IMR-90 (cell line): ENCODE measurements at regions not wholly inside any gene's neighbourhood (a gene's known extent, or its start where the extent isn't known, plus 50 kb on each side); places are given as distances from the start of the nearest gene placed in this dataset.
A peak's percentile ranks its signal among the peaks of the same experiment; 100 is the strongest.

ENCODE experiments used
- ATAC-seq: fragments of 200-7000 bp; cut with Tn5 transposase; 2 replicates; pipeline ENCODE4 v1.9.1; 2020; ENCODE audit warnings: low read depth, mild to moderate bottlenecking, moderate library complexity
- BruUV-seq: library from RNA; stranded (reverse); fragments of 400-500 nt; replicated peaks from 2 replicates; lab custom pipeline; 2021; lab: Mats Ljungman, UMichigan
- CTCF ChIA-PET: fragments of 300-600 bp; formaldehyde crosslinking; extraction: SDS; loops from one replicate; lab custom pipeline; 2021; ENCODE audit warnings: antibody characterized with exemption; lab: Yijun Ruan, JAX
- POLR2A ChIA-PET: fragments of 300-600 bp; sonication (Branson Sonifier 250); formaldehyde crosslinking; loops from one replicate; lab custom pipeline; 2022; ENCODE audit warnings: antibody characterized with exemption; ENCODE audit not compliant: unreplicated experiment; lab: Charles Lee
- DNase-seq: peaks from one replicate; pipeline ENCODE4 v3.0.0; 2013
- H2AFZ ChIP-seq: replicated peaks from 2 replicates; pipeline ENCODE3; 2013; ENCODE audit warnings: low read length, mild to moderate bottlenecking; ENCODE audit not compliant: poor library complexity
- H2AK5ac ChIP-seq: 2 replicates; pipeline ENCODE4 v1.6.1; 2013; ENCODE audit warnings: low read depth, low read length, inconsistent platforms
- H2AK9ac ChIP-seq: replicated peaks from 2 replicates; pipeline ENCODE3; 2013; ENCODE audit warnings: mild to moderate bottlenecking, low read depth, low read length, moderate library complexity; ENCODE audit not compliant: poor library complexity
- H2BK120ac ChIP-seq: 2 replicates; pipeline ENCODE4 v1.6.1; 2013; ENCODE audit warnings: low read depth, low read length, inconsistent platforms
- H2BK15ac ChIP-seq: 3 replicates; pipeline ENCODE4 v1.6.1; 2013; ENCODE audit warnings: low read depth, low read length, inconsistent platforms
- H2BK20ac ChIP-seq: 2 replicates; pipeline ENCODE4 v1.6.1; 2013; ENCODE audit warnings: low read depth, mild to moderate bottlenecking, inconsistent platforms, low read length, moderate library complexity
- H2BK5ac ChIP-seq: 2 replicates; pipeline ENCODE4 v1.6.1; 2013; ENCODE audit warnings: mild to moderate bottlenecking, low read depth, low read length, inconsistent platforms; ENCODE audit not compliant: poor library complexity, severe bottlenecking
- H3K14ac ChIP-seq: replicated peaks from 2 replicates; pipeline ENCODE4 v1.6.1; 2013; ENCODE audit warnings: low read depth, low read length, inconsistent platforms
- H3K18ac ChIP-seq: 2 replicates; pipeline ENCODE4 v1.6.1; 2013; ENCODE audit warnings: low read depth, low read length, control low read depth
- H3K23ac ChIP-seq: 2 replicates; pipeline ENCODE4 v1.6.1; 2013; ENCODE audit warnings: low read depth, low read length, inconsistent platforms
- H3K27ac ChIP-seq: 2 replicates; pipeline ENCODE4 v1.5.1; 2013; ENCODE audit warnings: mild to moderate bottlenecking, control low read depth, low read length; ENCODE audit not compliant: insufficient read depth
- H3K27me3 ChIP-seq: 2 replicates; pipeline ENCODE4 v1.6.1; 2013; ENCODE audit warnings: low read length; ENCODE audit not compliant: control insufficient read depth, insufficient read depth
- H3K36me3 ChIP-seq: 2 replicates; pipeline ENCODE4 v1.6.1; 2013; ENCODE audit warnings: low read length, mixed read lengths; ENCODE audit not compliant: control insufficient read depth, insufficient read depth
- H3K4ac ChIP-seq: 2 replicates; pipeline ENCODE4 v1.6.1; 2013; ENCODE audit warnings: low read depth, low read length, inconsistent platforms
- H3K4me1 ChIP-seq: 2 replicates; pipeline ENCODE4 v1.6.1; 2013; ENCODE audit warnings: low read length, mixed read lengths; ENCODE audit not compliant: control insufficient read depth, insufficient read depth
- H3K4me2 ChIP-seq: 2 replicates; pipeline ENCODE4 v1.6.1; 2013; ENCODE audit warnings: low read depth, mild to moderate bottlenecking, control low read depth, low read length, moderate library complexity
- H3K4me3 ChIP-seq: 2 replicates; pipeline ENCODE4 v1.5.1; 2013; ENCODE audit warnings: low read depth, mild to moderate bottlenecking, control low read depth, low read length, moderate library complexity; ENCODE audit not compliant: insufficient read depth
- H3K56ac ChIP-seq: 2 replicates; pipeline ENCODE4 v1.6.1; 2013; ENCODE audit warnings: low read length, inconsistent platforms; ENCODE audit not compliant: insufficient read depth; ENCODE audit errors: extremely low read depth
- H3K79me1 ChIP-seq, 2 experiments: 2 replicates each; pipeline ENCODE4 v1.6.1; 2013; ENCODE audit warnings: low read length in 2 of 2, inconsistent platforms in 1 of 2, low read depth in 1 of 2
- H3K9ac ChIP-seq: 2 replicates; pipeline ENCODE4 v1.6.1; 2013; ENCODE audit warnings: low read depth, low read length, control low read depth
- H3K9me1 ChIP-seq: 2 replicates; pipeline ENCODE4 v1.6.1; 2013; ENCODE audit warnings: low read length, inconsistent platforms; ENCODE audit not compliant: insufficient read depth
- H3K9me3 ChIP-seq: 2 replicates; pipeline ENCODE4 v1.6.1; 2013; ENCODE audit warnings: low read length; ENCODE audit not compliant: control insufficient read depth, insufficient read depth
- H4K20me1 ChIP-seq: 2 replicates; pipeline ENCODE4 v1.6.1; 2013; ENCODE audit warnings: low read length, inconsistent platforms; ENCODE audit not compliant: insufficient read depth
- H4K5ac ChIP-seq: 2 replicates; pipeline ENCODE4 v1.6.1; 2013; ENCODE audit warnings: mild to moderate bottlenecking, low read depth, low read length, control low read depth
- H4K8ac ChIP-seq, 2 experiments: 2 replicates each; pipeline ENCODE4 v1.6.1; 2013; ENCODE audit warnings: low read depth in 2 of 2, low read length in 2 of 2, control low read depth in 1 of 2, inconsistent platforms in 1 of 2
- H4K91ac ChIP-seq: 2 replicates; pipeline ENCODE4 v1.6.1; 2013; ENCODE audit warnings: low read depth, low read length, inconsistent platforms; ENCODE audit not compliant: insufficient read depth
- BHLHE40 ChIP-seq: fragments of 150-350 bp; IDR thresholded peaks from 2 replicates; pipeline ENCODE4 v1.6.1; 2016; ENCODE audit warnings: mild to moderate bottlenecking, low read depth, low read length
- CEBPB ChIP-seq: IDR thresholded peaks from 2 replicates; pipeline ENCODE4 v1.6.1; 2012; ENCODE audit warnings: low read depth, low read length, improper control_type of control experiment
- CHD1 ChIP-seq: IDR thresholded peaks from 2 replicates; pipeline ENCODE4 v1.6.1; 2012; ENCODE audit warnings: low read depth, low read length, improper control_type of control experiment
- CTCF ChIP-seq: conservative IDR thresholded peaks from 2 replicates; pipeline ENCODE4 v1.5.1; 2012; ENCODE audit warnings: mild to moderate bottlenecking, low read depth, low read length, improper control_type of control experiment
- ELK1 ChIP-seq: fragments of 150-350 bp; IDR thresholded peaks from 2 replicates; pipeline ENCODE4 v1.6.1; 2016; ENCODE audit warnings: low read depth, mild to moderate bottlenecking, low read length, moderate library complexity, borderline replicate concordance
- FOS ChIP-seq: fragments of 150-350 bp; IDR thresholded peaks from 2 replicates; pipeline ENCODE4 v1.6.1; 2016; ENCODE audit warnings: low read depth, low read length
- MAFK ChIP-seq: IDR thresholded peaks from 2 replicates; pipeline ENCODE4 v1.6.1; 2012; ENCODE audit warnings: low read depth, low read length, improper control_type of control experiment
- MAZ ChIP-seq: IDR thresholded peaks from 2 replicates; pipeline ENCODE4 v1.6.1; 2012; ENCODE audit warnings: low read depth, mild to moderate bottlenecking, low read length, improper control_type of control experiment, moderate library complexity, borderline replicate concordance
- MXI1 ChIP-seq: IDR thresholded peaks from 2 replicates; pipeline ENCODE4 v1.6.1; 2012; ENCODE audit warnings: low read depth, mild to moderate bottlenecking, low read length, moderate library complexity, borderline replicate concordance
- NFE2L2 ChIP-seq: fragments of 150-350 bp; IDR thresholded peaks from 2 replicates; pipeline ENCODE4 v1.6.1; 2016; ENCODE audit warnings: low read depth, mild to moderate bottlenecking, low read length
- POLR2A ChIP-seq: IDR thresholded peaks from 2 replicates; pipeline ENCODE4 v1.6.1; 2012; ENCODE audit warnings: mild to moderate bottlenecking, low read depth, low read length
- RAD21 ChIP-seq: IDR thresholded peaks from 2 replicates; pipeline ENCODE4 v1.6.1; 2012; ENCODE audit warnings: low read length, improper control_type of control experiment
- RCOR1 ChIP-seq: IDR thresholded peaks from 2 replicates; pipeline ENCODE4 v1.6.1; 2012; ENCODE audit warnings: mild to moderate bottlenecking, low read length, improper control_type of control experiment; ENCODE audit not compliant: insufficient replicate concordance
- SMC3 ChIP-seq: fragments of 150-350 bp; IDR thresholded peaks from 2 replicates; pipeline ENCODE4 v1.6.1; 2016; ENCODE audit warnings: low read depth, mild to moderate bottlenecking, antibody characterized with exemption, low read length, moderate library complexity
- USF2 ChIP-seq: fragments of 150-350 bp; IDR thresholded peaks from 2 replicates; pipeline ENCODE4 v1.6.1; 2017; ENCODE audit warnings: mild to moderate bottlenecking, antibody characterized with exemption, low read length, low read depth
- dilution Hi-C: fragments of 300-500 bp; cut with HindIII; formaldehyde crosslinking; loops from one replicate; pipeline ENCODE4 v1.14.3; 2018; ENCODE audit warnings: low sequenced_read_pairs; ENCODE audit not compliant: unreplicated experiment
- in situ Hi-C: fragments of 300-500 bp; cut with MboI; formaldehyde crosslinking; loops from 3 replicates; pipeline ENCODE4 v1.14.3; 2019; ENCODE audit warnings: low sequenced_read_pairs, inconsistent platforms, mixed read lengths
- intact Hi-C: fragments of 100-400 bp; cut with micrococcal nuclease; formaldehyde crosslinking; loops from 2 replicates; pipeline ENCODE4 v1.10.0; 2022

GRCh38 chr2:226181909-226182308, 617.7 kb downstream of the IRS1 start:
- Histone ChIP-seq H3K27ac (peak overlapping the region; percentile 70; the same call in 1 of the 2 replicates), H4K8ac (peak overlapping the region; percentile 34 to 82; a peak in 3 of 4 replicates), H4K5ac (peak overlapping the region; percentile 94), H3K9me1 (no peaks in the 10 kb centered on the region), H3K79me1 (peaks cover 23 to 32% of the 10 kb centered on the region in 2 experiments), H3K36me3 (no peaks in the 10 kb centered on the region; the same call in 1 of the 2 replicates), H3K18ac (peak overlapping the region; percentile 95), H2BK15ac (peak overlapping the region; percentile 91; the same call in 2 of the 3 replicates), H2AFZ (peak overlapping the region; percentile 37), H2AK5ac (peak overlapping the region; percentile 81), H3K23ac (peak overlapping the region; percentile 49; the same call in 1 of the 2 replicates), H3K56ac (no peak overlapping the region), H2BK20ac (peak overlapping the region; percentile 41), H3K4me1 (peaks cover 22% of the 10 kb centered on the region), H3K14ac (peak overlapping the region; percentile 34; the same call in 1 of the 2 replicates), H3K27me3 (no peaks in the 10 kb centered on the region), H3K4me2 (peak overlapping the region; percentile 42; the same call in 1 of the 2 replicates), H3K9ac (peak overlapping the region; percentile 60; the same call in 1 of the 2 replicates), H2BK120ac (peak overlapping the region; percentile 85), H3K4ac (peak overlapping the region; percentile 68; the same call in 1 of the 2 replicates), H4K20me1 (no peaks in the 10 kb centered on the region), H2AK9ac (no peak overlapping the region), H3K4me3 (no peak overlapping the region), H2BK5ac (peak overlapping the region; percentile 100), H3K9me3 (peaks cover 18% of the 10 kb centered on the region), H4K91ac (peak overlapping the region; percentile 79; the same call in 1 of the 2 replicates)
- ChIA-PET CTCF (no interaction called here), POLR2A (no interaction called here)
- ATAC-seq (no peak), DNase-seq (no peak)
- intact Hi-C loops: loop anchor here (10.0 kb wide), 3 partner anchors 403 to 923 kb away; no protein-coding TSS in a partner anchor
- dilution Hi-C loops: no loop called here
- BruUV-seq: no TSS peak
- no peak for TF ChIP-seq MAZ
- TF ChIP-seq USF2: no peak
- no peak for TF ChIP-seq CTCF
- TF ChIP-seq MXI1: no peak
- TF ChIP-seq SMC3: no peak
- TF ChIP-seq BHLHE40: no peak
- TF ChIP-seq FOS: no peak
- no peak for TF ChIP-seq RCOR1
- no peak for TF ChIP-seq ELK1
- no peak for TF ChIP-seq CHD1
- TF ChIP-seq RAD21: no peak
- TF ChIP-seq CEBPB: no peak
- no peak for TF ChIP-seq POLR2A
- no peak for TF ChIP-seq MAFK
- TF ChIP-seq NFE2L2: no peak
- in situ Hi-C loops: loop anchor here (10.0 to 25.0 kb wide), 3 partner anchors 295 to 805 kb away; no protein-coding TSS in a partner anchor
